Astrocyte (in vitro differentiated cells and primary cell): ENCODE measurements at regions not wholly inside any gene's neighbourhood (a gene's known extent, or its start where the extent isn't known, plus 50 kb on each side); places are given as distances from the start of the nearest gene placed in this dataset.

Source experiments
- DNase-seq: peaks from one replicate; pipeline ENCODE4 v3.0.0-alpha.2; 2010; ENCODE audit warnings: low read depth
- FAIRE-seq: peaks from 2 replicates; lab custom pipeline; 2011; peaks lifted over from hg19 to GRCh38; lab: Jason Lieb, UNC
- H2AFZ ChIP-seq: 2 replicates; pipeline ENCODE4 v1.6.0; 2012; ENCODE audit warnings: low read depth, low read length, inconsistent platforms
- H3K27ac ChIP-seq: 2 replicates; pipeline ENCODE4 v1.5.1; 2011; ENCODE audit warnings: low read depth, low read length, inconsistent platforms
- H3K27me3 ChIP-seq: 2 replicates; pipeline ENCODE4 v1.6.0; 2011; ENCODE audit warnings: low read length, inconsistent platforms; ENCODE audit not compliant: insufficient read depth
- H3K36me3 ChIP-seq: 2 replicates; pipeline ENCODE4 v1.5.1; 2011; ENCODE audit warnings: low read length, inconsistent platforms; ENCODE audit not compliant: insufficient read depth
- H3K4me1 ChIP-seq: 2 replicates; pipeline ENCODE4 v1.5.1; 2011; ENCODE audit warnings: low read length, inconsistent platforms; ENCODE audit not compliant: insufficient read depth
- H3K4me2 ChIP-seq: 2 replicates; pipeline ENCODE4 v1.6.0; 2012; ENCODE audit warnings: low read length, inconsistent platforms
- H3K4me3 ChIP-seq: 2 replicates; pipeline ENCODE4 v1.5.1; 2011; ENCODE audit warnings: low read depth, mild to moderate bottlenecking, low read length, inconsistent platforms; ENCODE audit not compliant: insufficient read depth
- H3K79me2 ChIP-seq: 2 replicates; pipeline ENCODE4 v1.6.0; 2012; ENCODE audit warnings: mild to moderate bottlenecking, low read length, inconsistent platforms; ENCODE audit not compliant: insufficient read depth
- H3K9ac ChIP-seq: 2 replicates; pipeline ENCODE4 v1.6.0; 2012; ENCODE audit warnings: mild to moderate bottlenecking, low read length, inconsistent platforms
- H3K9me3 ChIP-seq: 2 replicates; pipeline ENCODE4 v1.5.1; 2012; ENCODE audit warnings: low read depth, mild to moderate bottlenecking, low read length, inconsistent platforms; ENCODE audit not compliant: insufficient read depth
- H4K20me1 ChIP-seq: 2 replicates; pipeline ENCODE4 v1.6.0; 2012; ENCODE audit warnings: low read length, inconsistent platforms; ENCODE audit not compliant: insufficient read depth
- H3K27ac Mint-ChIP-seq: one replicate; pipeline ENCODE4 v1.8.0; 2021; ENCODE audit warnings: mild to moderate bottlenecking, mixed read lengths; ENCODE audit not compliant: unreplicated experiment
- H3K27me3 Mint-ChIP-seq: one replicate; pipeline ENCODE4 v1.8.0; 2021; ENCODE audit warnings: low read depth, mixed read lengths; ENCODE audit not compliant: unreplicated experiment
- H3K36me3 Mint-ChIP-seq: one replicate; pipeline ENCODE4 v1.8.0; 2021; ENCODE audit warnings: low read depth, mixed read lengths; ENCODE audit not compliant: unreplicated experiment
- H3K4me1 Mint-ChIP-seq: one replicate; pipeline ENCODE4 v1.8.0; 2021; ENCODE audit warnings: low read depth, mixed read lengths; ENCODE audit not compliant: unreplicated experiment
- H3K4me3 Mint-ChIP-seq: one replicate; pipeline ENCODE4 v1.8.0; 2021; ENCODE audit warnings: mild to moderate bottlenecking, moderate library complexity, mixed read lengths; ENCODE audit not compliant: unreplicated experiment
- H3K9me3 Mint-ChIP-seq: one replicate; pipeline ENCODE4 v1.8.0; 2021; ENCODE audit warnings: mild to moderate bottlenecking, mixed read lengths; ENCODE audit not compliant: unreplicated experiment
- CTCF ChIP-seq: IDR thresholded peaks from 2 replicates; pipeline ENCODE4 v1.5.1; 2011; ENCODE audit warnings: low read depth, mild to moderate bottlenecking, inconsistent platforms, low read length, moderate library complexity; ENCODE audit not compliant: insufficient read depth
- EZH2 ChIP-seq: IDR thresholded peaks from 2 replicates; pipeline ENCODE4 v1.6.1; 2012; ENCODE audit warnings: mild to moderate bottlenecking, low read length, inconsistent platforms; ENCODE audit not compliant: insufficient read depth

GRCh38 chr9:35552837-35553236 lies 52.2 kb upstream of the TESK1 start:
- H3K79me2 ChIP-seq = peaks cover 80% of the 10 kb centered on the region
- H3K9me3 ChIP-seq = no peaks in the 10 kb centered on the region
- H3K4me1 Mint-ChIP-seq = peaks cover 19% of the 10 kb centered on the region
- peaks cover 35% of the 10 kb centered on the region for H3K36me3 ChIP-seq
- no peak overlapping the region for H3K4me3 Mint-ChIP-seq
- DNase-seq (peak; percentile 47), FAIRE-seq (no peak)
- H3K27me3 Mint-ChIP-seq = no peaks in the 10 kb centered on the region
- no peak overlapping the region for H2AFZ ChIP-seq
- peak overlapping the region; percentile 33 for H3K27ac ChIP-seq
- H3K36me3 Mint-ChIP-seq = peaks cover 32% of the 10 kb centered on the region
- H3K27ac Mint-ChIP-seq = no peak overlapping the region
- TF ChIP-seq EZH2 = no peak
- TF ChIP-seq CTCF = no peak
- H3K4me1 ChIP-seq = peaks cover 18% of the 10 kb centered on the region
- no peaks in the 10 kb centered on the region for H3K27me3 ChIP-seq
- peak overlapping the region; percentile 36 for H3K4me2 ChIP-seq
- peaks cover 74% of the 10 kb centered on the region for H4K20me1 ChIP-seq
- peak overlapping the region; percentile 32 for H3K9ac ChIP-seq
- H3K4me3 ChIP-seq = no peak overlapping the region
- H3K9me3 Mint-ChIP-seq = no peaks in the 10 kb centered on the region

DNA sequence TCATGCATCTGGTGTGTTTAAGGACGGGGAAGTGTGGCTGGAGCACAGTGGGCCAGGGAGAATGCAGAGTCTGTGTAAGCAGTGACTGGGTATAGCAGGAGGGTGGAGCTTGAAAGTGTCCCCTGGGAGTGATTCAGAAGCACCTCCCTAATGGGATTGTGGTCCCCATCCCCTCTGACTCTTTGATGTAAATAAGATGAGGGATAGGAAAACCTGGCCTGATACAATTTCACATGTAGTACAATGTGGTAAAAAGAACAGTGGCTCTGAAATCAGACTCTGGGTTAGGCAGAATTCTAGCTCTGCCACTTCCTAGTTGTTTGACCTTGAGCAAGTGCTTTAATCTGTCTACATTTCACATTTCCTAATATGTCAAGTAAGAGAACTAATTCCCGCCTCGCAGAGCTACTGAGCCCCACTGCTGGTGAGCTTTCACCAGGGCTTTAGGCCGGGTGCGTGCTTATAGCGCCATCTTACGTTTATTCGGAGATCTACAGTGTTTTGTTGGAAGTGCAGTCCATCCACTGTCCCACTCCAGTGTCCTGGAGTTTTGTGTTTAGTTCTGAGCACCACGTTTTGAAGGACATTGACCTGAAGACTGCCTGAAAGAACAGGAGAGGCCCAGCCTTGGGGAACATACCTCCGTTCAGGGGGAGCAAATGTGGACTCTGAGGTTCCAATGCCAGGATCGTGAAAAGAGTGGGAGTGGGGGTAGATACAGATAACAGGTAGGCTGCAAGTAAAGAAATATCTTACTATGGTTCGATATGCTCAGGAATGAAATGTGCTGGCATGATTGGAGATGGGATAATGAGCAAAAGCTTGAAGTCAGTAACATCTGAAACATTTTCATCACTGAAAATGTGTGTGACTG lies 51.2 kb upstream of the TESK1 start:
- Histone ChIP-seq H3K36me3 (peaks cover 42% of the 10 kb centered on the region), H3K4me3 (no peak overlapping the region), H4K20me1 (peaks cover 68% of the 10 kb centered on the region), H3K79me2 (peaks cover 69% of the 10 kb centered on the region), H2AFZ (no peak overlapping the region), H3K27me3 (no peaks in the 10 kb centered on the region), H3K27ac (peak overlapping the region; percentile 34), H3K9me3 (no peaks in the 10 kb centered on the region), H3K9ac (peak overlapping the region; percentile 32), H3K4me2 (peak overlapping the region; percentile 36), H3K4me1 (peaks cover 18% of the 10 kb centered on the region)
- H3K4me3 Mint-ChIP-seq = no peak overlapping the region
- FAIRE-seq (peak; percentile 20), DNase-seq (peak; percentile 41)
- no peak overlapping the region for H3K27ac Mint-ChIP-seq
- H3K4me1 Mint-ChIP-seq = peaks cover 14% of the 10 kb centered on the region
- H3K9me3 Mint-ChIP-seq = no peaks in the 10 kb centered on the region
- peaks cover 28% of the 10 kb centered on the region for H3K36me3 Mint-ChIP-seq
- no peak for TF ChIP-seq EZH2
- peak; percentile 90 for TF ChIP-seq CTCF
- H3K27me3 Mint-ChIP-seq = no peaks in the 10 kb centered on the region

DNA sequence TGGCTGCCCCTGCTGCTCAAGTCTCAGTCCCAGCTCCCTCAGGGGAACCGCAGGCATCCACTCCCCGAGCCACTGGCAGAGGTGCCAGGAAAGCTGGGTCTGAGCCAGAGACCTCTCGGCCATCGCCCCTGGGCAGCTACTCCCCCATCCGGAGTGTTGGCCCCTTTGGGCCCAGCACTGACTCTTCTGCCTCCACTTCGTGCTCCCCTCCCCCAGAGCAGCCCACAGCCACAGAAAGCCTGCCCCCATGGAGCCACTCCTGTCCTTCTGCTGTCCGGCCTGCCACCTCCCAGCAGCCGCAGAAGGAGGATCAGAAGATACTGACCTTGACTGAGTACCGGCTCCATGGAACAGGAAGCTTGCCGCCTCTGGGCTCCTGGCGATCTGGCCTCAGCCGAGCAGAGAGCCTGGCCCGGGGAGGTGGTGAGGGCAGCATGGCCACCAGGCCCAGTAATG lies 49.8 kb upstream of the TESK1 start:
- Histone ChIP-seq H2AFZ (no peak overlapping the region), H3K27ac (no peak overlapping the region), H3K4me1 (peaks cover 18% of the 10 kb centered on the region), H3K79me2 (peaks cover 57% of the 10 kb centered on the region), H3K27me3 (no peaks in the 10 kb centered on the region), H3K36me3 (peaks cover 40% of the 10 kb centered on the region), H4K20me1 (peaks cover 58% of the 10 kb centered on the region), H3K9ac (no peak overlapping the region), H3K4me3 (no peak overlapping the region), H3K9me3 (no peaks in the 10 kb centered on the region), H3K4me2 (no peak overlapping the region)
- H3K4me3 Mint-ChIP-seq = no peak overlapping the region
- H3K27ac Mint-ChIP-seq = no peak overlapping the region
- H3K4me1 Mint-ChIP-seq = peaks cover 7% of the 10 kb centered on the region
- no peaks in the 10 kb centered on the region for H3K27me3 Mint-ChIP-seq
- no peaks in the 10 kb centered on the region for H3K9me3 Mint-ChIP-seq
- DNase-seq (no peak), FAIRE-seq (no peak)
- TF ChIP-seq CTCF (no peak), EZH2 (no peak)
- peaks cover 23% of the 10 kb centered on the region for H3K36me3 Mint-ChIP-seq
